Fibroblast of skin of scalp (primary cell): ENCODE measurements at regions not wholly inside any gene's neighbourhood (a gene's known extent, or its start where the extent isn't known, plus 50 kb on each side); places are given as distances from the start of the nearest gene placed in this dataset.
A peak's percentile ranks its signal among the peaks of the same experiment; 100 is the strongest.

Experiments used
- DNase-seq: peaks from one replicate; pipeline ENCODE4 v3.0.0-alpha.2; 2013

- DNase-seq, result no peak
These were observed 947.9 kb downstream of the DTWD2 start for GRCh38 chr5:118040496-118040895.

- no peak for DNase-seq
These were observed 954.5 kb downstream of the DTWD2 start for GRCh38 chr5:118033686-118034338.

GRCh38 chr5:118029807-118030206, 958.5 kb downstream of the DTWD2 start:
- DNase-seq, result no peak

- DNase-seq, result no peak
These were observed 966.3 kb downstream of the DTWD2 start for GRCh38 chr5:118022062-118022461.

GRCh38 chr5:118017536-118017935, 970.8 kb downstream of the DTWD2 start:
- DNase-seq, result no peak

GRCh38 chr5:118016396-118016795, 972.0 kb downstream of the DTWD2 start:
- no peak for DNase-seq

GRCh38 chr5:118015511-118015910, 972.8 kb downstream of the DTWD2 start:
- DNase-seq, result peak; percentile 4

GRCh38 chr5:118009741-118010297, 978.5 kb downstream of the DTWD2 start:
- DNase-seq, result no peak

GRCh38 chr5:118008779-118009178, 979.6 kb downstream of the DTWD2 start:
- DNase-seq, result no peak

- DNase-seq, result no peak
These were observed 981.1 kb downstream of the DTWD2 start for GRCh38 chr5:118007262-118007661.

GRCh38 chr5:118006219-118006618, 982.1 kb downstream of the DTWD2 start:
- DNase-seq, result peak; percentile 54

- peak; percentile 68 for DNase-seq
These were observed 988.3 kb downstream of the DTWD2 start for GRCh38 chr5:117999939-118000549.

GRCh38 chr5:117982691-117983090, 1005.7 kb downstream of the DTWD2 start:
- DNase-seq, result no peak

- no peak for DNase-seq
These were observed 1014.6 kb downstream of the DTWD2 start for GRCh38 chr5:117973785-117974184.

- DNase-seq, result no peak
These were observed 1032.5 kb downstream of the DTWD2 start for GRCh38 chr5:117955831-117956230.

- DNase-seq, result peak; percentile 63
These were observed 1034.0 kb downstream of the DTWD2 start for GRCh38 chr5:117954331-117954730.

GRCh38 chr5:117953272-117953671, 1035.1 kb downstream of the DTWD2 start:
- no peak for DNase-seq

- no peak for DNase-seq
These were observed 1040.5 kb downstream of the DTWD2 start for GRCh38 chr5:117947836-117948235.

- no peak for DNase-seq
These were observed 1041.2 kb downstream of the DTWD2 start for GRCh38 chr5:117947121-117947520.

- DNase-seq, result peak; percentile 29
These were observed 1043.1 kb downstream of the DTWD2 start for GRCh38 chr5:117945258-117945657.

- peak; percentile 2 for DNase-seq
These were observed 1044.8 kb downstream of the DTWD2 start for GRCh38 chr5:117943541-117943940.

- no peak for DNase-seq
These were observed 1045.4 kb downstream of the DTWD2 start for GRCh38 chr5:117942861-117943519.

GRCh38 chr5:117893211-117893610, 1095.1 kb downstream of the DTWD2 start:
- DNase-seq, result no peak

- DNase-seq, result no peak
These were observed 1096.0 kb downstream of the DTWD2 start for GRCh38 chr5:117892360-117892759.
